IPS-18a (cell line): ENCODE measurements at regions not wholly inside any gene's neighbourhood (a gene's known extent, or its start where the extent isn't known, plus 50 kb on each side); places are given as distances from the start of the nearest gene placed in this dataset.

Source experiments
- H3K27ac ChIP-seq: one replicate; pipeline ENCODE4 v1.5.1; 2013; ENCODE audit warnings: low read length
- H3K27me3 ChIP-seq: one replicate; pipeline ENCODE4 v1.6.1; 2013; ENCODE audit warnings: mild to moderate bottlenecking, low read length; ENCODE audit not compliant: control insufficient read depth, insufficient read depth
- H3K36me3 ChIP-seq: one replicate; pipeline ENCODE4 v1.6.1; 2013; ENCODE audit warnings: low read depth, low read length; ENCODE audit not compliant: control insufficient read depth
- H3K4me1 ChIP-seq: one replicate; pipeline ENCODE4 v1.6.1; 2013; ENCODE audit warnings: low read depth, low read length; ENCODE audit not compliant: control insufficient read depth
- H3K4me3 ChIP-seq: one replicate; pipeline ENCODE4 v1.5.1; 2013; ENCODE audit warnings: low read length
- H3K9ac ChIP-seq: one replicate; pipeline ENCODE4 v1.6.1; 2013; ENCODE audit warnings: mild to moderate bottlenecking, low read length, moderate library complexity
- H3K9me3 ChIP-seq: one replicate; pipeline ENCODE4 v1.6.1; 2013; ENCODE audit warnings: low read depth, low read length; ENCODE audit not compliant: control insufficient read depth

DNA sequence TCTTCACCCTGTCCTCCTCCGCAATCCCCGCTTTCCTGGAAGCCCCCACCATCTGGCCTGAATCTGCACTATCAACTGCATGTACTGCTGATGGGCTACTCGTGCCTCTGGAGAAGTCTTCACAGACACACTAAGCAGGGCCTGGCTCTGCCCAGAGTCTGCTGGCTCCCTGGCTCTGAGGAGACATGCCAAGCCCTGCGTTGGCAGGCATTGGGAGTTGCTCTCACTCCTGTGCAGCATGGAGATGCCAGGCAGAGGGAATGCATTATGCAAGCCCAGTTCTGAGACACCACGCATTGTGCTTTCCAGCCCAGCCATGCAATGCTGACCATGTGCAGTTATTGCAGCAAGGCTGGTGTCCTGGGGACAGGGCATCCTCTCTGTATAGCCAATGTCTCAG, 314.6 kb downstream of the CXCL12 start:
- H3K4me1 ChIP-seq: no peaks in the 10 kb centered on the region
- no peak overlapping the region for H3K4me3 ChIP-seq
- H3K9me3 ChIP-seq: no peaks in the 10 kb centered on the region
- H3K27ac ChIP-seq: no peak overlapping the region
- no peaks in the 10 kb centered on the region for H3K27me3 ChIP-seq
- H3K9ac ChIP-seq: no peak overlapping the region
- no peaks in the 10 kb centered on the region for H3K36me3 ChIP-seq

DNA sequence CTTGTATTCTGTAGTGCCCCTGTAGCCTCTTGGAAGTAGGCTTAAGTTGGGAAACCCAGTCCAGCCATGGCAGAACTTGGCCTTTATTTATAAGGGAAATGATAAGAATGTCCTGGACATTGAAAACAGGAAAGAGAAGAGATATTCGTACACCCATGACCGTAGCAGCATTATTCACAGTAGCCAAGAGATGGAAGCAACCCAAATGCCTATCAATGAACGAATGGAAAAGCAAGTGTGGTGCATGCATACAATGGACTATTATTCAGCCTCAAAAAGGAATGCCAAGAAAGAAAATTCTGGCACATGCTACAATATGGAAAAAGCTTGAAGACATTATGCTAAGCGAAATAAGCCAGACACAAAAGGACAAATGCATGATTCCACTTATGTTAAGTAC, 315.3 kb downstream of the CXCL12 start:
- Histone ChIP-seq H3K4me1 (no peaks in the 10 kb centered on the region), H3K27ac (no peak overlapping the region), H3K27me3 (no peaks in the 10 kb centered on the region), H3K36me3 (no peaks in the 10 kb centered on the region), H3K4me3 (no peak overlapping the region), H3K9ac (no peak overlapping the region), H3K9me3 (no peaks in the 10 kb centered on the region)

DNA sequence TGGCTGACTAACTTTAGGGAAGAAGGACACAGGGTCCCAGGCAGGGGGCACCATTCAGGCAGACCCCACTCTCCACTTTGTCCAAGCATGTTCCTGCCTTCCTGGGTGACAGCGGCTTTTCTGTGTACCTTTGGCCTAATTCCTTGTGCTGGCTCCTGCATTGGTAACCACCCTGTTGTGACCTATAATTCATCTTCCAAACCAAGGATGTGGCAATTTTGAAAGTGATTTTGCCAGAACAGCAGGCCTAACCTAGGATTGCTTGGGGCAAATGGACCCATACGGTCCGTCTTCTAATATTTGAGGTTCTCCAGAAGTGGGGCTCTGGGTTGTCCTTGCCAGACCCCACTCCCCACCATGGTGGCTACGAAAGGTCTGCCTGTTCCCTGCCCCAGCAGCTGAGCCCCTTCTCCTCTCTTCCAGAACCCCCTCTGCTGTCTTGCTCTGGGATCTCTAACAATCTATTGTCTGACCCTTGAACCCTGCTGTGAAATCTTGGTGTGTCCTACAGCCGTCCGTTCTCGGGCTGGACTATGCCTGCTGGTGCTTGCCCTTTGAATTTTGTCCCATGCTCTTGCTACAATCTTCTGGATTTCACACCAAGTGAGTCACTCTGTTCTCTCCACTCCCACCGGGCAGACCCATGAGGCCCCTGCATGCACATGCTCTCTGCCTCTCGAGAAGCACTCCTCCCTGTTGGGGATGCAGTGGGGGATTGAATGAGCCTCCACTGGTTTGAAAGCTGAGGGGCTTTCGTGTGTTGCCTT, 316.0 kb downstream of the CXCL12 start:
- Histone ChIP-seq H3K4me1 (no peaks in the 10 kb centered on the region), H3K36me3 (no peaks in the 10 kb centered on the region), H3K9ac (no peak overlapping the region), H3K27me3 (no peaks in the 10 kb centered on the region), H3K9me3 (no peaks in the 10 kb centered on the region), H3K27ac (no peak overlapping the region), H3K4me3 (no peak overlapping the region)

DNA sequence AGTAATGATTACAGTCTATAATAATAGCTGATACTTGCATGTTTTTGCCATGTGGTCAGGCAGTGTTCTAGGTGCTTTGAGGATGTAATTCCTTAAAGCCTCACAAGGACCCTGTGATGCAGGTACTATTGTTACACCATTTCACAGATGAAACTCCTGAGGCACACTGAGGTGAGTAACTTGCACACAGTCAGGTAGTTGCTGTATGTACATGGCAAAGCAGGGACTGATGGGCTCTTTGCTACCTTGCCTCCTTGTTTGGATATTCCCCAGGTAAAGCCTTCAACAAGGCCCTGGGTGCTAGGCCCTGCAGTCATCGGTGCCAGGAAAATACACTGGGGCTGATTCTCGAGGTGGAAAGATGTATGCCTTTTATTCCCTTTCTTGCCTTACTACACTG, 317.5 kb downstream of the CXCL12 start:
- H3K4me3 ChIP-seq: no peak overlapping the region
- H3K9ac ChIP-seq: no peak overlapping the region
- H3K27me3 ChIP-seq: no peaks in the 10 kb centered on the region
- no peaks in the 10 kb centered on the region for H3K4me1 ChIP-seq
- H3K9me3 ChIP-seq: no peaks in the 10 kb centered on the region
- no peaks in the 10 kb centered on the region for H3K36me3 ChIP-seq
- no peak overlapping the region for H3K27ac ChIP-seq

DNA sequence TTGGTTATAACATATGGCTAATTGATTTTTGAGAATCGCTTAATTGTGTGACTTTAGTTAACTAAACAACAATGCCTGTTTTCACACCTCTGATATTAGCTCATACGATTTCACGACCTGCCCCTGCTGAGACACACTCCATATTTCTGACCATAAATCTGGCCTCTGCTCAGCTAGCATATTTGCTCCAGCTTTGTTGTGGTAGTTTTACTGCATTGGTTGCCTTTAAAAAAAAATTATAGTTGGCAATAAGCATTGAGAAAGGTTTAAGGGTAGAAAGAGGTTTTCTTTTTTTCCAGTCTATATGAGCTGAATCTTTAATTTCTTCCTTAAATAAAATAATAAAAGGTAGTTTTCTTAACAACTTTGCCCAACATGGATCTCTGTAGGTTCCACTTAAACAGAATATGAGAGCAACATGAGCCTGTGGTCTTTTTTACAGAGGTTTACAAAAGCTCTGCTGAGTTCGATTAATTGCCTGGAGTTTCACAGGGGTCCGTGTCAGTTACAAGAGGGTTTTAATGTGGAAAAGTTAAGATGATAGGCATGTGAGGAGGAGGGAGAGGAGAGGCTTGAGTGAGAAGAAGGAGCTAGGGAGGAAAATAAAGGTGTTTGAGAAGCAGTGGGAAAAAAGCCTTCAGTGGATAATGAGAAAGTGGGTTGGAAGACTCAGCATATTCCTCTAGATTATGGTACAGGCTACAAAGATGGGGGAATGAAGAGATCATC, 318.2 kb downstream of the CXCL12 start:
- no peak overlapping the region for H3K27ac ChIP-seq
- H3K27me3 ChIP-seq: no peaks in the 10 kb centered on the region
- no peaks in the 10 kb centered on the region for H3K4me1 ChIP-seq
- no peaks in the 10 kb centered on the region for H3K36me3 ChIP-seq
- no peaks in the 10 kb centered on the region for H3K9me3 ChIP-seq
- H3K4me3 ChIP-seq: no peak overlapping the region
- H3K9ac ChIP-seq: no peak overlapping the region

DNA sequence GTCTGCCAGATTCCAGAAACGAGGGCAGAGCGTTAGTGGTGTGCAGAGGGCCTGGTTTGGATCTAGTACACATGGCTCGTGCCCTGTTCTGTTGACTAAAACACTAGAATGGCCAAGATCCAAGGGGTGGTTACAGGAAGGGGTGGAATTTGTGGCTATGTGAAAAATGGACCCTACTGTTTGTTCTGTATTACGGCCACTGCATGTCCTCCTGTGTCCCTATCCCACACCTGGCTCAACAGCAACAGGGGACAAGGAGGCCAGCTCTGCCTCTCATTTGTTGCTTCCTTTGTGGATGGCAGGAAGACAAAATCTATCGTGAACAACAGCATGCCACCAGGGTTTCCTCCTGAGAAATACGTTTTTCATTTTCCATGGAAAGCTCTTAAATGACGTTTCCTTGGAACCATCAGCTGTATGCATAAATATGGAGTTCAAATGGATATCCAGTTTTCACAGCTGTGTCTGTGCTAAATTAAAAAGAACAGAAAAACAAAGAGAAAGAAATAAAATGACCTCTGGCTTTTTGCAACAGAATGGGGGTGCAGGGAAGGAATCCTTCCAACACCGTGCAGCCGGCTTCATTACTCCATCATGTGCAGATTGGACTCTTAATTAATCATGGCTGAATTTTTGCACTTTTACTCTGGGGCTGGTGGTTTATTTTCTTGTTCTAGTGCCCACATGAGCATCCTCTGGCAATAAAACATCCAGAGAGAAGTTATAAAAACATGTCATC, 318.9 kb downstream of the CXCL12 start:
- H3K36me3 ChIP-seq: no peaks in the 10 kb centered on the region
- H3K27ac ChIP-seq: no peak overlapping the region
- H3K27me3 ChIP-seq: no peaks in the 10 kb centered on the region
- no peak overlapping the region for H3K4me3 ChIP-seq
- no peak overlapping the region for H3K9ac ChIP-seq
- no peaks in the 10 kb centered on the region for H3K9me3 ChIP-seq
- H3K4me1 ChIP-seq: no peaks in the 10 kb centered on the region

DNA sequence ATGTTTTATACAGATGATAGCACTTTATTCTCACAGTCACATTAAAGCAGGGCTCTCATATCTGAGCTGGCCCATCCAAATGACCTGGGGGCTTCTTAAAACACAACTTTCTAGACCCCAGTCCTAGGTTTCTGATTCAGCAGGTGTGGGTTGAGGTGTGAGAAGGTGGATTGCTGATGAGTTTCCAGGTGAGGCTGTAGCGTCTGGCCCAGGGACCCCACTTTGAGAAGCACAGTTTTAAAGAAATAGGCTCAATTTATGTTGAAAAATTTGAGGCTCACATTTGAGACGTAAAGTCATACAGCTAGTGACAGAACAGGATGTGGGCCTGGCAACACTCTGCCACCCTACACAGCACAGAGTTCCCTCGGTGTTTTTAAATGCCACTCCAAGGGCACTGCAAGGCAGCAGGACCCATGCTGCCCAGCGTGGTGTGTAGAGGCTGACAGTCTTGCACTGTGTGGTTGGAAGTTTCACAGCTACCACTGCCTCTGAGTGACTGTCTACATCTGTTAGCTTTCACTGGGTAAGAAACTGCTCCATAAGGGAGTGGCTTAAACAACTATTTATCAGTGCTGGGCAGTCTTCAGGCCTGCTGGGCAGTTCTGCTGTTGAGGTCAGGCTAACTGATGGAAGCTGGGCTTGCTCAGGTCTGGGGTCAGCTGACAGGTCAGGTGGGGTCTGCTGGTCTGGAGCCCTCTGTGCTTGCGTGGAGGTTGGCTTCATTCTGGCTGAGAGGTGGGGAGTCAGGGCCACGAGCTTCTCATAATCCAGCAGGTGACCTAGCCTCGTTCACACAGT, 319.7 kb downstream of the CXCL12 start:
- H3K9me3 ChIP-seq: no peaks in the 10 kb centered on the region
- no peak overlapping the region for H3K9ac ChIP-seq
- no peaks in the 10 kb centered on the region for H3K27me3 ChIP-seq
- no peak overlapping the region for H3K27ac ChIP-seq
- H3K36me3 ChIP-seq: no peaks in the 10 kb centered on the region
- no peaks in the 10 kb centered on the region for H3K4me1 ChIP-seq
- no peak overlapping the region for H3K4me3 ChIP-seq

DNA sequence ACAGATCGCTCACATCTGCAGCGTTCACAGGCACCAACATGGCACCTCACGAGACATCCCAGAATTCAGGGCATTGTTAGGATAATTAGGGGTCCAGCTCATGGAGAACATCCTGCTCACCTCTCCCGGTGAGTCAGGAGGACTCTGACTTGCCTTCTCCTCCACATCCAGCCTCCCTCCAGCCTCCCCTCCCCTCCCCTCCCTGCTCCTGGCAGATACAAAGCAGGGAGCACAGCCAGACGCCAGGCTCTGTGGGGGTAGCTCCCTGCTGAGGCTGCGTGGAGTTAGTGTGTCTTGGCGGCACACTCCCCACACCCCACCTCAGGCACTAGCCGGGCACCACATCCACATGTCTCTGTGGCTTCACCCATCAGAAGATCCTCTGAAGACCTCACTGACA, 320.6 kb downstream of the CXCL12 start:
- Histone ChIP-seq H3K36me3 (no peaks in the 10 kb centered on the region), H3K27me3 (no peaks in the 10 kb centered on the region), H3K9ac (no peak overlapping the region), H3K4me1 (no peaks in the 10 kb centered on the region), H3K27ac (no peak overlapping the region), H3K9me3 (no peaks in the 10 kb centered on the region), H3K4me3 (no peak overlapping the region)

DNA sequence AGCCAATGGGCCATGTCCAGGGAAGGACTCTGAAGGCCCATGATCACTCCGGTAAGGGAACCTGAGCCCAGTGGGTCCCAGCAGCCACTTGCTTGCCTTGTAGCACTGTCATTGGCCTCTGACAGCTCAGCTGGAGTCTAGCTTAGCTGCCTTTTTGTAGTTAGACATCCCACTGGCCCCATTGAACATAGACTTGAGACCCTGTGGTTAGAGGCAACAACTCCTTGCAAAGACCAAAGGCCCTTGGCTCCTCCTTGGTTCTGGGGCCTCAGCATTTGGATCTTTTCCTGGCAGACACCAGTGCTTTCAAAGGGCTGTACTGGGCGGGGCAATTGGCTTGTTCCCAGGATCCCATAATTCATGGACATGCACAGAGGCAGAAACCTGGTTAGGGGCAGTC, 321.2 kb downstream of the CXCL12 start:
- Histone ChIP-seq H3K9me3 (no peaks in the 10 kb centered on the region), H3K4me3 (no peak overlapping the region), H3K9ac (no peak overlapping the region), H3K36me3 (no peaks in the 10 kb centered on the region), H3K27me3 (no peaks in the 10 kb centered on the region), H3K27ac (no peak overlapping the region), H3K4me1 (no peaks in the 10 kb centered on the region)

DNA sequence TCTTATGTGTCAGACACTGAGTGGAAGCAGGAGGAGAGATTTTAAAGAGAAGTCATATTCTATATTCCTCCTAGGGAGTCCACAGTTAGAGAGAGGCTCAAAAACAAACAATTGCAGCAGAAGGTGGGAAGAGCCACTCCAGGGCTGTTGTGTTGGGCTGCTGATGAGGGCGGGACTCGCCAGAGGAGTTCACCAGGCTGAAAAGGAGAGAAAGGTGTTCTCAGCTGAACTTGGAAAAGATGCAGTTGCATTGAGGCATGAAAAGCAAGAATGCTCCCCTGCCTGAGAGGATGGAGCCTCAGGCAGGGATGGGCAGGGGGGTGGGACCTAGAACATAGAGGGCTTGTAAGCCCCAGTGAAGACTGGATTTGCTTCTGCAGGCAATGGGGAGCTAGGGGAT, 324.2 kb downstream of the CXCL12 start:
- no peaks in the 10 kb centered on the region for H3K36me3 ChIP-seq
- H3K27ac ChIP-seq: no peak overlapping the region
- no peak overlapping the region for H3K9ac ChIP-seq
- no peaks in the 10 kb centered on the region for H3K9me3 ChIP-seq
- no peaks in the 10 kb centered on the region for H3K4me1 ChIP-seq
- H3K4me3 ChIP-seq: no peak overlapping the region
- no peaks in the 10 kb centered on the region for H3K27me3 ChIP-seq

DNA sequence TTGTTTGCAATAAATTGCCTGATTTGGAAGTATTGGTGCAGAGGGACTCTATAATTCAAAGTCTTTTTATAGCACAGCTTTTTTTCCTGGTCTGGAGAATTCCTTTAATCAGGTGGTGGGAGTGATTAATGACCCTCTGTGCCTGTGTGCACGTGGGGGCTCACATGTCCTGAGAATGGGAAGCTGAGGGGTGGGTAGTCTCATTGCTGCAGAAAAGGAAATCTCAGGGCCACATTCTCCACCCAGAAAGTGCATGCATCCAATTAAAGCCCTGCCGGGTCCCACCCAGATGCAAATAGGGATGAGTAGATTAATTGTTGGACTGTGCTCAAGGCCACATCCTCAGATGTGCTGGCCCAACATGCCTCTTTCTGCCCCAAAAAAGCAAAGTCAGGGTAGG, 324.7 kb downstream of the CXCL12 start:
- H3K27ac ChIP-seq: no peak overlapping the region
- no peaks in the 10 kb centered on the region for H3K36me3 ChIP-seq
- no peaks in the 10 kb centered on the region for H3K4me1 ChIP-seq
- H3K27me3 ChIP-seq: no peaks in the 10 kb centered on the region
- H3K9me3 ChIP-seq: no peaks in the 10 kb centered on the region
- no peak overlapping the region for H3K9ac ChIP-seq
- no peak overlapping the region for H3K4me3 ChIP-seq
